Memory B cell (primary cell): ENCODE measurements at regions not wholly inside any gene's neighbourhood (a gene's known extent, or its start where the extent isn't known, plus 50 kb on each side); places are given as distances from the start of the nearest gene placed in this dataset.

Source experiments
- ATAC-seq: fragments of 150-1000 bp; cut with Tn5 transposase; 2 replicates; pipeline ENCODE4 v1.10.0; 2021; ENCODE audit warnings: low read depth, mild to moderate bottlenecking, moderate library complexity
- DNase-seq, 2 donors: peaks; one replicate each; pipeline ENCODE4 v3.0.0; 2022; ENCODE audit warnings: low spot score in 2 of 2
- H3K27ac Mint-ChIP-seq: one replicate; pipeline ENCODE4 v1.8.0; 2022; ENCODE audit warnings: mild to moderate bottlenecking, moderate library complexity, mixed read lengths
- H3K27me3 Mint-ChIP-seq: one replicate; pipeline ENCODE4 v1.8.0; 2022; ENCODE audit warnings: mixed read lengths
- H3K36me3 Mint-ChIP-seq: one replicate; pipeline ENCODE4 v1.8.0; 2022; ENCODE audit warnings: mild to moderate bottlenecking, mixed read lengths
- H3K4me1 Mint-ChIP-seq: one replicate; pipeline ENCODE4 v1.8.0; 2022; ENCODE audit warnings: mixed read lengths
- H3K4me3 Mint-ChIP-seq: one replicate; pipeline ENCODE4 v1.8.0; 2022; ENCODE audit warnings: mild to moderate bottlenecking, moderate library complexity, mixed read lengths
- H3K9me3 Mint-ChIP-seq: one replicate; pipeline ENCODE4 v1.8.0; 2022; ENCODE audit warnings: mixed read lengths

GRCh38 chr2:239669181-239669898, 268.5 kb upstream of the HDAC4 start:
- Mint-ChIP-seq H3K4me1 (no peaks in the 10 kb centered on the region), H3K9me3 (no peaks in the 10 kb centered on the region), H3K36me3 (no peaks in the 10 kb centered on the region), H3K27ac (no peak overlapping the region), H3K4me3 (no peak overlapping the region), H3K27me3 (peaks cover under 1% of the 10 kb centered on the region)
- ATAC-seq (no peak), DNase-seq (no peak)

GRCh38 chr2:239668651-239669050, 267.8 kb upstream of the HDAC4 start:
- Mint-ChIP-seq H3K9me3 (no peaks in the 10 kb centered on the region), H3K36me3 (no peaks in the 10 kb centered on the region), H3K27ac (no peak overlapping the region), H3K27me3 (peaks cover 5% of the 10 kb centered on the region), H3K4me1 (no peaks in the 10 kb centered on the region), H3K4me3 (no peak overlapping the region)
- ATAC-seq (no peak), DNase-seq (no peak)

GRCh38 chr2:239668042-239668441, 267.2 kb upstream of the HDAC4 start:
- Mint-ChIP-seq H3K27me3 (peaks cover 7% of the 10 kb centered on the region), H3K36me3 (no peaks in the 10 kb centered on the region), H3K4me1 (no peaks in the 10 kb centered on the region), H3K9me3 (no peaks in the 10 kb centered on the region), H3K27ac (no peak overlapping the region), H3K4me3 (no peak overlapping the region)
- DNase-seq, result no peak
- ATAC-seq, result no peak

- Mint-ChIP-seq H3K4me3 (no peak overlapping the region), H3K9me3 (no peaks in the 10 kb centered on the region), H3K36me3 (no peaks in the 10 kb centered on the region), H3K27me3 (peaks cover 10% of the 10 kb centered on the region), H3K4me1 (no peaks in the 10 kb centered on the region), H3K27ac (no peak overlapping the region)
- ATAC-seq, result no peak
- no peak for DNase-seq
Observed at GRCh38 chr2:239667431-239667985, 266.7 kb upstream of the HDAC4 start.

GRCh38 chr2:239666855-239667376, 266.1 kb upstream of the HDAC4 start:
- Mint-ChIP-seq H3K4me1 (no peaks in the 10 kb centered on the region), H3K4me3 (no peak overlapping the region), H3K9me3 (no peaks in the 10 kb centered on the region), H3K27ac (no peak overlapping the region), H3K27me3 (peaks cover 14% of the 10 kb centered on the region), H3K36me3 (no peaks in the 10 kb centered on the region)
- DNase-seq, result no peak
- no peak for ATAC-seq

GRCh38 chr2:239666053-239666854, 265.4 kb upstream of the HDAC4 start:
- Mint-ChIP-seq H3K36me3 (no peaks in the 10 kb centered on the region), H3K9me3 (no peaks in the 10 kb centered on the region), H3K27me3 (peaks cover 19% of the 10 kb centered on the region), H3K4me1 (no peaks in the 10 kb centered on the region), H3K4me3 (no peak overlapping the region), H3K27ac (no peak overlapping the region)
- ATAC-seq, result no peak
- no peak for DNase-seq

GRCh38 chr2:239664216-239664810, 263.5 kb upstream of the HDAC4 start:
- no peaks in the 10 kb centered on the region for H3K4me1 Mint-ChIP-seq
- DNase-seq (no peak), ATAC-seq (no peak)
- H3K9me3 Mint-ChIP-seq, result peaks cover under 1% of the 10 kb centered on the region
- no peak overlapping the region for H3K4me3 Mint-ChIP-seq
- no peak overlapping the region for H3K27ac Mint-ChIP-seq
- H3K36me3 Mint-ChIP-seq, result no peaks in the 10 kb centered on the region
- peaks cover 23% of the 10 kb centered on the region for H3K27me3 Mint-ChIP-seq

- peaks cover 24% of the 10 kb centered on the region for H3K27me3 Mint-ChIP-seq
- H3K27ac Mint-ChIP-seq, result no peak overlapping the region
- ATAC-seq (no peak), DNase-seq (no peak)
- H3K36me3 Mint-ChIP-seq, result no peaks in the 10 kb centered on the region
- no peak overlapping the region for H3K4me3 Mint-ChIP-seq
- H3K9me3 Mint-ChIP-seq, result peaks cover 1% of the 10 kb centered on the region
- no peaks in the 10 kb centered on the region for H3K4me1 Mint-ChIP-seq
Observed at GRCh38 chr2:239663364-239663924, 262.6 kb upstream of the HDAC4 start.

GRCh38 chr2:239662413-239663120, 261.7 kb upstream of the HDAC4 start:
- ATAC-seq, result no peak
- no peak overlapping the region for H3K27ac Mint-ChIP-seq
- no peaks in the 10 kb centered on the region for H3K36me3 Mint-ChIP-seq
- H3K27me3 Mint-ChIP-seq, result peaks cover 25% of the 10 kb centered on the region
- peaks cover 1% of the 10 kb centered on the region for H3K9me3 Mint-ChIP-seq
- no peak overlapping the region for H3K4me3 Mint-ChIP-seq
- no peaks in the 10 kb centered on the region for H3K4me1 Mint-ChIP-seq
- no peak for DNase-seq

GRCh38 chr2:239661334-239662312, 260.8 kb upstream of the HDAC4 start:
- H3K27me3 Mint-ChIP-seq, result peaks cover 27% of the 10 kb centered on the region
- H3K9me3 Mint-ChIP-seq, result peaks cover 1% of the 10 kb centered on the region
- H3K4me3 Mint-ChIP-seq, result no peak overlapping the region
- H3K27ac Mint-ChIP-seq, result no peak overlapping the region
- H3K36me3 Mint-ChIP-seq, result no peaks in the 10 kb centered on the region
- DNase-seq, result no peak
- H3K4me1 Mint-ChIP-seq, result no peaks in the 10 kb centered on the region
- ATAC-seq, result no peak

- peaks cover 1% of the 10 kb centered on the region for H3K9me3 Mint-ChIP-seq
- H3K36me3 Mint-ChIP-seq, result no peaks in the 10 kb centered on the region
- DNase-seq, result no peak
- no peak overlapping the region for H3K4me3 Mint-ChIP-seq
- H3K4me1 Mint-ChIP-seq, result no peaks in the 10 kb centered on the region
- no peak overlapping the region for H3K27ac Mint-ChIP-seq
- peaks cover 27% of the 10 kb centered on the region for H3K27me3 Mint-ChIP-seq
- no peak for ATAC-seq
Observed at GRCh38 chr2:239660390-239661230, 259.8 kb upstream of the HDAC4 start.

- Mint-ChIP-seq H3K9me3 (peaks cover 1% of the 10 kb centered on the region), H3K36me3 (no peaks in the 10 kb centered on the region), H3K27ac (no peak overlapping the region), H3K4me3 (no peak overlapping the region), H3K27me3 (peaks cover 20% of the 10 kb centered on the region), H3K4me1 (no peaks in the 10 kb centered on the region)
- DNase-seq (no peak), ATAC-seq (no peak)
Observed at GRCh38 chr2:239657992-239658391, 257.2 kb upstream of the HDAC4 start.
